ENCODE measurements at regions not wholly inside any gene's neighbourhood (a gene's known extent, or its start where the extent isn't known, plus 50 kb on each side); places are given as distances from the start of the nearest gene placed in this dataset.

DNA sequence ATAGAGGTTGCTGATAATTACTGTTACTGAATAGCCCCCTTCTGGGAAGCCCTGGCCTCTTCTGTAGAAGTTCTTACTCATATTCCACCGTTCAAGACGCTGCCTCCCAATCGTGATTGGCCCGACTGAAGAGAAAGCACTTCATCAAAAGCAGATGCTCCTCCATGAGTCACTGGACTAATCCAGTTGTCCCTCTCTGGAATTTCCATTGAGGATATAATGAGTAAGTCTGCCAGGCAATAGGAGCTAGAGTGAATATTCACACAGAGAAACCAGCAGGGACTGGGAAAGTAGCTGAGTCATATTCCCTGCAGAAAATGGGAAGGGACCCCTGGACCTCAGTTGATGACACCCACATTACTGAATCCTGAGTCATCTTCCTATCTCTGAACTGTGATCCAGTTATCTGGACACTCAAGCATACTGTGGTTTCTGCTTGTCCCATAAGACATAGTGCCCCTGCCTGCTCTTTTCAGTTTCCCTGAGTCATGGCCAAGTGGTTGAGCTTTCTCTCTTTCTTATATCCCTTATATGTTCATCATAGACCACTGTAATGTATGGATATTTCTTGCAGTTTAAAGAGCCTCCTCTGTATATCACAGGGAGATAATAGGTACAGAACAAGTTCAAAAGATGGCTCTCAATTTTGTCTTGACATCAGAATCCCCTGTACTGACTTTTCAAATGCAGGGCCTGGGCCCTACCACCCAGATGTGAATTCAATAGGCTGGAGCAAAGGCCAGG lies 151.2 kb upstream of the CDIN1 start (continued):
- TF ChIP-seq RFX5 (IDR thresholded peaks at IDR 0.05; ENCODE audit: low read depth, low read length) (no peak), CHD1 (IDR thresholded peaks at IDR 0.05; ENCODE audit: low read depth, low read length) (0 out of 2 replicates have a peak, but pooled peaks have one; percentile 74), POLR2A (IDR thresholded peaks at IDR 0.05; ENCODE audit: low read depth, low read length) (no peak)

DNA sequence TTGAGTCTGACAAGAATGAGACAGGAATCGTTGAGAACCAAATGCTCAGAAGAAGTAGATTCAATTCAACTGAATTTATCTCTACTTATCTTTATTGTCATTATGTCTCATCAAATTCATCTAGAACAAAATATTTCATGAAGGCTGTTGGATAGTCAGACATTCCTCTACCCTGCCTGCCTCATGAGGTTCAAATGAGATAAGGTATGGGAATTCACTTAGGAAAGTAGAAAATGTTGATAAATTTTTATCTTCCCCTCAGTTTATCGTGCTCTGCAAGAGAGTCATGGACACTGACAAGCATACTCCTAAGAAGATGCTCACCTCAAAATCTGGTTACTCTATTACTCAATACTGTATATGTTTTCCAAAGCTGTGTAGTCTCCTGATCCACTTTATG lies 149.7 kb upstream of the CDIN1 start:
- Histone ChIP-seq H3K23ac (ENCODE audit: low read depth, low read length) (no peak overlapping the region; the same call in 1 of the 2 replicates), H3K56ac (ENCODE audit: extremely low read depth, insufficient read depth, low read length) (no peak overlapping the region), H4K8ac (ENCODE audit: low read depth in 2 of 2, low read length in 2 of 2) (peak overlapping the region; percentile 82 to 94; a peak in 2 of 4 replicates), H3K4me3 (ENCODE audit: insufficient read depth, low read depth, low read length) (no peak overlapping the region), H3K27me3 (ENCODE audit: control insufficient read depth, insufficient read depth, low read length) (no peaks in the 10 kb centered on the region), H3K9me1 (ENCODE audit: insufficient read depth, low read length) (peaks cover 2% of the 10 kb centered on the region; the same call in 1 of the 2 replicates), H3K9me3 (ENCODE audit: control insufficient read depth, insufficient read depth, low read length) (no peaks in the 10 kb centered on the region), H2BK20ac (ENCODE audit: low read depth, low read length) (peak overlapping the region; percentile 98; the same call in 1 of the 2 replicates), H2BK15ac (ENCODE audit: low read depth, low read length) (peak overlapping the region; percentile 91), H3K14ac (replicated peaks; ENCODE audit: low read depth, low read length) (peak overlapping the region; percentile 57), H2AK5ac (ENCODE audit: low read depth, low read length) (peak overlapping the region; percentile 15; the same call in 1 of the 2 replicates), H4K20me1 (ENCODE audit: insufficient read depth, low read length) (no peaks in the 10 kb centered on the region), H3K4me2 (ENCODE audit: low read depth, low read length) (no peak overlapping the region), H3K79me1 (ENCODE audit: low read depth in 1 of 2, low read length in 2 of 2) (no peaks in the 10 kb centered on the region), H2AFZ (replicated peaks; ENCODE audit: low read length, poor library complexity) (no peak overlapping the region), H3K18ac (ENCODE audit: low read depth, low read length) (peak overlapping the region; percentile 83; the same call in 1 of the 2 replicates), H3K27ac (ENCODE audit: insufficient read depth, low read length) (peak overlapping the region; percentile 35; the same call in 1 of the 2 replicates), H2AK9ac (replicated peaks; ENCODE audit: low read depth, low read length, poor library complexity) (no peak overlapping the region), H4K5ac (ENCODE audit: low read depth, low read length) (peak overlapping the region; percentile 62; the same call in 1 of the 2 replicates), H3K4me1 (ENCODE audit: control insufficient read depth, insufficient read depth, low read length) (peaks cover 13% of the 10 kb centered on the region; the same call in 1 of the 2 replicates), H3K9ac (ENCODE audit: low read depth, low read length) (no peak overlapping the region), H2BK120ac (ENCODE audit: low read depth, low read length) (peak overlapping the region; percentile 99), H3K36me3 (ENCODE audit: control insufficient read depth, insufficient read depth, low read length) (no peaks in the 10 kb centered on the region), H2BK5ac (ENCODE audit: low read depth, low read length, poor library complexity, severe bottlenecking) (peak overlapping the region; percentile 99), H3K4ac (ENCODE audit: low read depth, low read length) (peak overlapping the region; percentile 90; the same call in 1 of the 2 replicates), H4K91ac (ENCODE audit: insufficient read depth, low read depth, low read length) (peak overlapping the region; percentile 46)
- intact Hi-C loops (cut with micrococcal nuclease): loop anchor here (2.0 to 5.0 kb wide), 2 partner anchors 71 to 677 kb away; no protein-coding TSS in a partner anchor
- no CpG with 5 or more reads among the region's 2 CpGs for WGBS, 2 experiments (ENCODE audit: extremely low coverage in 2 of 2, insufficient read length in 1 of 2)
- dilution Hi-C loops (cut with HindIII; ENCODE audit: low sequenced_read_pairs, unreplicated experiment): no loop called here
- ATAC-seq (ENCODE audit: low read depth) (no peak), DNase-seq (no peak)
- ChIA-PET POLR2A (ENCODE audit: unreplicated experiment) (no interaction called here), CTCF (no interaction called here)
- BruUV-seq (replicated peaks): no TSS peak
- in situ Hi-C loops (cut with MboI; ENCODE audit: low sequenced_read_pairs): loop anchor here (5.0 kb wide), 1 partner anchor 38 kb away; no protein-coding TSS in a partner anchor
- no peak for TF ChIP-seq RAD21 (IDR thresholded peaks at IDR 0.05; ENCODE audit: low read length)

Measured in IMR-90 (cell line).